GM21381 (cell line): ENCODE measurements at regions not wholly inside any gene's neighbourhood (a gene's known extent, or its start where the extent isn't known, plus 50 kb on each side); places are given as distances from the start of the nearest gene placed in this dataset.
A peak's percentile ranks its signal among the peaks of the same experiment; 100 is the strongest.

ENCODE experiments used
- ATAC-seq: cut with Tn5 transposase; IDR thresholded peaks from one replicate; pipeline ENCODE4 v1.9.1; 2021; ENCODE audit warnings: mild to moderate bottlenecking, moderate library complexity; ENCODE audit not compliant: unreplicated experiment

- no peak for ATAC-seq
Observed at GRCh38 chr4:138670681-138671080, 344.9 kb upstream of the NOCT start.

GRCh38 chr4:138669479-138670315 is 345.9 kb upstream of the NOCT start:
- ATAC-seq, result no peak

- ATAC-seq, result no peak
Observed at GRCh38 chr4:138668309-138668708, 347.3 kb upstream of the NOCT start.

- ATAC-seq, result no peak
Observed at GRCh38 chr4:138666366-138666765, 349.2 kb upstream of the NOCT start.

GRCh38 chr4:138665851-138666250 is 349.7 kb upstream of the NOCT start:
- no peak for ATAC-seq

- no peak for ATAC-seq
Observed at GRCh38 chr4:138663883-138664282, 351.7 kb upstream of the NOCT start.

- ATAC-seq, result no peak
Observed at GRCh38 chr4:138659812-138660316, 355.7 kb upstream of the NOCT start.

- no peak for ATAC-seq
Observed at GRCh38 chr4:138659037-138659811, 356.4 kb upstream of the NOCT start.

GRCh38 chr4:138658518-138658917 is 357.1 kb upstream of the NOCT start:
- no peak for ATAC-seq

GRCh38 chr4:138656990-138657389 is 358.6 kb upstream of the NOCT start:
- ATAC-seq, result no peak

GRCh38 chr4:138655985-138656384 is 359.6 kb upstream of the NOCT start:
- ATAC-seq, result no peak

- ATAC-seq, result no peak
Observed at GRCh38 chr4:138655286-138655685, 360.3 kb upstream of the NOCT start.

GRCh38 chr4:138650929-138651448 is 364.6 kb upstream of the NOCT start:
- peak; percentile 48 for ATAC-seq

GRCh38 chr4:138650495-138650894 is 365.1 kb upstream of the NOCT start:
- ATAC-seq, result no peak

GRCh38 chr4:138647433-138647832 is 368.1 kb upstream of the NOCT start:
- no peak for ATAC-seq

GRCh38 chr4:138646383-138646782 is 369.2 kb upstream of the NOCT start:
- ATAC-seq, result no peak

GRCh38 chr4:138645289-138645688 is 370.3 kb upstream of the NOCT start:
- ATAC-seq, result no peak

GRCh38 chr4:138644322-138644721 is 371.3 kb upstream of the NOCT start:
- ATAC-seq, result no peak

- ATAC-seq, result no peak
Observed at GRCh38 chr4:138643827-138644226, 371.8 kb upstream of the NOCT start.

GRCh38 chr4:138639018-138639741 is 376.4 kb upstream of the NOCT start:
- no peak for ATAC-seq

GRCh38 chr4:138636781-138637180 is 378.8 kb upstream of the NOCT start:
- no peak for ATAC-seq
